ENCODE measurements at regions not wholly inside any gene's neighbourhood (a gene's known extent, or its start where the extent isn't known, plus 50 kb on each side); places are given as distances from the start of the nearest gene placed in this dataset.

- intact Hi-C loops (cut with DNase I), result no loop called here
- no peak for TF ChIP-seq POLR2A (IDR thresholded peaks at IDR 0.05)
- TF ChIP-seq, protein P1, sequence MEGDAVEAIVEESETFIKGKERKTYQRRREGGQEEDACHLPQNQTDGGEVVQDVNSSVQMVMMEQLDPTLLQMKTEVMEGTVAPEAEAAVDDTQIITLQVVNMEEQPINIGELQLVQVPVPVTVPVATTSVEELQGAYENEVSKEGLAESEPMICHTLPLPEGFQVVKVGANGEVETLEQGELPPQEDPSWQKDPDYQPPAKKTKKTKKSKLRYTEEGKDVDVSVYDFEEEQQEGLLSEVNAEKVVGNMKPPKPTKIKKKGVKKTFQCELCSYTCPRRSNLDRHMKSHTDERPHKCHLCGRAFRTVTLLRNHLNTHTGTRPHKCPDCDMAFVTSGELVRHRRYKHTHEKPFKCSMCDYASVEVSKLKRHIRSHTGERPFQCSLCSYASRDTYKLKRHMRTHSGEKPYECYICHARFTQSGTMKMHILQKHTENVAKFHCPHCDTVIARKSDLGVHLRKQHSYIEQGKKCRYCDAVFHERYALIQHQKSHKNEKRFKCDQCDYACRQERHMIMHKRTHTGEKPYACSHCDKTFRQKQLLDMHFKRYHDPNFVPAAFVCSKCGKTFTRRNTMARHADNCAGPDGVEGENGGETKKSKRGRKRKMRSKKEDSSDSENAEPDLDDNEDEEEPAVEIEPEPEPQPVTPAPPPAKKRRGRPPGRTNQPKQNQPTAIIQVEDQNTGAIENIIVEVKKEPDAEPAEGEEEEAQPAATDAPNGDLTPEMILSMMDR (IDR thresholded peaks at IDR 0.05), result no peak
- Histone ChIP-seq H3K9me3 (replicated peaks in 1 of 3) (no peaks in the 10 kb centered on the region), H3K36me3 (replicated peaks in 1 of 2) (no peaks in the 10 kb centered on the region), H3K4me3 (no peak overlapping the region), H3K27me3 (no peaks in the 10 kb centered on the region), H3K4me1 (replicated peaks in 1 of 2) (no peaks in the 10 kb centered on the region), H3K27ac (no peak overlapping the region)
- DNase-seq, result no peak
Measured at GRCh38 chr14:84850595-84850994, 679.3 kb upstream of the FLRT2 start.

GRCh38 chr14:84856751-84857534 lies 673.0 kb upstream of the FLRT2 start:
- Histone ChIP-seq H3K4me3 (no peak overlapping the region), H3K9me3 (replicated peaks in 1 of 3) (no peaks in the 10 kb centered on the region), H3K27ac (no peak overlapping the region), H3K36me3 (replicated peaks in 1 of 2) (no peaks in the 10 kb centered on the region), H3K27me3 (no peaks in the 10 kb centered on the region), H3K4me1 (replicated peaks in 1 of 2) (peaks cover 0 to 9% of the 10 kb centered on the region in 2 donors)
- peak in 2 of 7 donors; percentile 9 to 13 for DNase-seq
- TF ChIP-seq POLR2A (IDR thresholded peaks at IDR 0.05), result no peak
- TF ChIP-seq, protein P1 (IDR thresholded peaks at IDR 0.05), result no peak
- intact Hi-C loops (cut with DNase I), result no loop called here
- WGBS, 4 donors, result 42 to 57% (median 51%) methylated on average over 1 of the region's 1 CpG

- Histone ChIP-seq H3K4me3 (no peak overlapping the region), H3K27me3 (no peaks in the 10 kb centered on the region), H3K4me1 (replicated peaks in 1 of 2) (peaks cover 0 to 9% of the 10 kb centered on the region in 2 donors), H3K36me3 (replicated peaks in 1 of 2) (no peaks in the 10 kb centered on the region), H3K9me3 (replicated peaks in 1 of 3) (no peaks in the 10 kb centered on the region), H3K27ac (no peak overlapping the region)
- intact Hi-C loops (cut with DNase I), result no loop called here
- no peak for TF ChIP-seq POLR2A (IDR thresholded peaks at IDR 0.05)
- TF ChIP-seq, protein P1 (IDR thresholded peaks at IDR 0.05), result no peak
- no peak for DNase-seq
Measured at GRCh38 chr14:84857571-84857970, 672.4 kb upstream of the FLRT2 start.

DNA sequence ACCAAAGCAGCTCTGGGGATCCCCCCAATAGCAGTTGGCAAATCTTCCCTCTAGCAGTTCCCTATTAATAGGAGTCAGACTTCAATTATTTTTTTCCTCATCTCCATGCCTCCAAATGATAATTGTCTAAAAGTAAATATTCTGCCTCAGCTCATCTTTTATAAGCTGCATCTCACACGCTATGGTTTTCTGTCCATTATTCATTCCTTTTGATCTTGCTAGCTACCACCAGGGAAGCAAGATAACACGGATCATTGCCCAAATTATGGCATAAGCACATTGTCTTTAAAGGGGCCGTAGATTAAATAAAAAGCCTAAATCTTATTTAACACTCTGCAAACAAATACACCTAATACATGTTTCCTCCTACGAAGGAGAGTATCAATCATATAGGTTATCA lies 670.8 kb upstream of the FLRT2 start:
- no peak for DNase-seq
- intact Hi-C loops (cut with DNase I), result no loop called here
- TF ChIP-seq POLR2A (IDR thresholded peaks at IDR 0.05), result no peak
- TF ChIP-seq, protein P1 (IDR thresholded peaks at IDR 0.05), result no peak
- H3K4me1 ChIP-seq (replicated peaks in 1 of 2), result peaks cover 0 to 9% of the 10 kb centered on the region in 2 donors
- no peaks in the 10 kb centered on the region for H3K27me3 ChIP-seq
- no peak overlapping the region for H3K4me3 ChIP-seq
- WGBS, 4 donors, result 88 to 92% (median 91%) methylated on average over 4 of the region's 4 CpGs
- no peaks in the 10 kb centered on the region for H3K9me3 ChIP-seq (replicated peaks in 1 of 3)
- no peak overlapping the region for H3K27ac ChIP-seq
- H3K36me3 ChIP-seq (replicated peaks in 1 of 2), result no peaks in the 10 kb centered on the region
